ENCODE measurements at regions not wholly inside any gene's neighbourhood (a gene's known extent, or its start where the extent isn't known, plus 50 kb on each side); places are given as distances from the start of the nearest gene placed in this dataset.

GRCh38 chr4:141565379-141566089 lies 70.8 kb upstream of the IL15 start:
- H3K4me3 ChIP-seq (IDR thresholded peaks at IDR 0.05; ENCODE audit: insufficient read depth, low read depth, low read length): no peak overlapping the region
- H3K79me2 ChIP-seq (ENCODE audit: insufficient read depth, low read depth): no peaks in the 10 kb centered on the region
- H3K36me3 ChIP-seq (ENCODE audit: insufficient read depth): no peaks in the 10 kb centered on the region
- H3K9ac ChIP-seq: no peak overlapping the region
- TF ChIP-seq CTCF (conservative IDR thresholded peaks at IDR 0.05; ENCODE audit: low read depth, low read length): no peak
- no peak overlapping the region for H3K27ac ChIP-seq
- H3K4me2 ChIP-seq: no peak overlapping the region
- no peaks in the 10 kb centered on the region for H4K20me1 ChIP-seq (ENCODE audit: insufficient read depth)
- no peaks in the 10 kb centered on the region for H3K4me1 ChIP-seq (ENCODE audit: low read depth, poor library complexity, severe bottlenecking)
- H3K27me3 ChIP-seq (ENCODE audit: insufficient read depth, low read depth): no peaks in the 10 kb centered on the region
- no peak overlapping the region for H2AFZ ChIP-seq (ENCODE audit: low read depth)

- no peaks in the 10 kb centered on the region for H3K79me2 ChIP-seq (ENCODE audit: insufficient read depth, low read depth)
- no peaks in the 10 kb centered on the region for H3K36me3 ChIP-seq (ENCODE audit: insufficient read depth)
- H4K20me1 ChIP-seq (ENCODE audit: insufficient read depth): no peaks in the 10 kb centered on the region
- no peak overlapping the region for H3K4me3 ChIP-seq (IDR thresholded peaks at IDR 0.05; ENCODE audit: insufficient read depth, low read depth, low read length)
- no peak for TF ChIP-seq CTCF (conservative IDR thresholded peaks at IDR 0.05; ENCODE audit: low read depth, low read length)
- no peak overlapping the region for H3K4me2 ChIP-seq
- H3K27ac ChIP-seq: no peak overlapping the region
- H2AFZ ChIP-seq (ENCODE audit: low read depth): no peak overlapping the region
- H3K27me3 ChIP-seq (ENCODE audit: insufficient read depth, low read depth): no peaks in the 10 kb centered on the region
- no peaks in the 10 kb centered on the region for H3K4me1 ChIP-seq (ENCODE audit: low read depth, poor library complexity, severe bottlenecking)
- no peak overlapping the region for H3K9ac ChIP-seq
These were observed 69.0 kb upstream of the IL15 start for GRCh38 chr4:141567326-141567915.

GRCh38 chr4:141569141-141569540 lies 67.2 kb upstream of the IL15 start:
- no peaks in the 10 kb centered on the region for H3K4me1 ChIP-seq (ENCODE audit: low read depth, poor library complexity, severe bottlenecking)
- no peak overlapping the region for H3K27ac ChIP-seq
- H3K79me2 ChIP-seq (ENCODE audit: insufficient read depth, low read depth): no peaks in the 10 kb centered on the region
- no peak overlapping the region for H3K4me2 ChIP-seq
- H3K9ac ChIP-seq: no peak overlapping the region
- no peaks in the 10 kb centered on the region for H3K36me3 ChIP-seq (ENCODE audit: insufficient read depth)
- H4K20me1 ChIP-seq (ENCODE audit: insufficient read depth): no peaks in the 10 kb centered on the region
- no peak overlapping the region for H2AFZ ChIP-seq (ENCODE audit: low read depth)
- H3K27me3 ChIP-seq (ENCODE audit: insufficient read depth, low read depth): no peaks in the 10 kb centered on the region
- no peak overlapping the region for H3K4me3 ChIP-seq (IDR thresholded peaks at IDR 0.05; ENCODE audit: insufficient read depth, low read depth, low read length)
- TF ChIP-seq CTCF (conservative IDR thresholded peaks at IDR 0.05; ENCODE audit: low read depth, low read length): no peak

GRCh38 chr4:141570290-141570689 lies 66.1 kb upstream of the IL15 start:
- no peak for TF ChIP-seq CTCF (conservative IDR thresholded peaks at IDR 0.05; ENCODE audit: low read depth, low read length)
- H3K36me3 ChIP-seq (ENCODE audit: insufficient read depth): no peaks in the 10 kb centered on the region
- H2AFZ ChIP-seq (ENCODE audit: low read depth): no peak overlapping the region
- no peak overlapping the region for H3K27ac ChIP-seq
- H3K9ac ChIP-seq: no peak overlapping the region
- no peaks in the 10 kb centered on the region for H3K27me3 ChIP-seq (ENCODE audit: insufficient read depth, low read depth)
- H4K20me1 ChIP-seq (ENCODE audit: insufficient read depth): no peaks in the 10 kb centered on the region
- H3K79me2 ChIP-seq (ENCODE audit: insufficient read depth, low read depth): no peaks in the 10 kb centered on the region
- H3K4me2 ChIP-seq: no peak overlapping the region
- no peaks in the 10 kb centered on the region for H3K4me1 ChIP-seq (ENCODE audit: low read depth, poor library complexity, severe bottlenecking)
- no peak overlapping the region for H3K4me3 ChIP-seq (IDR thresholded peaks at IDR 0.05; ENCODE audit: insufficient read depth, low read depth, low read length)

Data from KMS-11 (cell line).